ENCODE measurements at regions not wholly inside any gene's neighbourhood (a gene's known extent, or its start where the extent isn't known, plus 50 kb on each side); places are given as distances from the start of the nearest gene placed in this dataset.

GRCh38 chr2:105570757-105571156 lies 171.9 kb upstream of the FHL2 start:
- Mint-ChIP-seq H3K9me3 (no peaks in the 10 kb centered on the region), H3K4me3 (no peak overlapping the region), H3K36me3 (no peaks in the 10 kb centered on the region), H3K27ac (peak overlapping the region in 1 of 7 donors; percentile 52), H3K27me3 (peaks cover 13 to 15% of the 10 kb centered on the region in 2 donors), H3K4me1 (peaks cover 3 to 18% (median 7%) of the 10 kb centered on the region in 4 donors)
- Histone ChIP-seq H3K27me3 (ENCODE audit: insufficient read depth, low read length) (no peaks in the 10 kb centered on the region), H3K4me1 (ENCODE audit: insufficient read depth, low read length) (peaks cover 5% of the 10 kb centered on the region), H3K27ac (ENCODE audit: low read depth, low read length) (no peak overlapping the region), H3K9me3 (ENCODE audit: control insufficient read depth in 1 of 2, low read length in 2 of 2) (no peaks in the 10 kb centered on the region), H3K36me3 (ENCODE audit: insufficient read depth, low read length) (no peaks in the 10 kb centered on the region), H3K4me3 (ENCODE audit: low read length in 2 of 2) (no peak overlapping the region)
- intact Hi-C loops (cut with micrococcal nuclease): no loop called here
- ChIA-PET CTCF (ENCODE audit: partially characterized antibody) (no interaction called here), POLR2A (ENCODE audit: partially characterized antibody) (no interaction called here)
- DNase-seq: no peak

- Mint-ChIP-seq H3K27me3 (peaks cover 13 to 15% of the 10 kb centered on the region in 2 donors), H3K36me3 (no peaks in the 10 kb centered on the region), H3K9me3 (no peaks in the 10 kb centered on the region), H3K4me3 (no peak overlapping the region), H3K4me1 (peaks cover 2 to 13% (median 4%) of the 10 kb centered on the region in 4 donors), H3K27ac (peak overlapping the region in 2 of 7 donors; percentile 7 to 52)
- Histone ChIP-seq H3K9me3 (ENCODE audit: control insufficient read depth in 1 of 2, low read length in 2 of 2) (no peaks in the 10 kb centered on the region), H3K4me1 (ENCODE audit: insufficient read depth, low read length) (peaks cover 5% of the 10 kb centered on the region), H3K27ac (ENCODE audit: low read depth, low read length) (no peak overlapping the region), H3K4me3 (ENCODE audit: low read length in 2 of 2) (no peak overlapping the region), H3K27me3 (ENCODE audit: insufficient read depth, low read length) (no peaks in the 10 kb centered on the region), H3K36me3 (ENCODE audit: insufficient read depth, low read length) (no peaks in the 10 kb centered on the region)
- CTCF ChIA-PET (ENCODE audit: partially characterized antibody): no interaction called here
- intact Hi-C loops (cut with micrococcal nuclease): no loop called here
- POLR2A ChIA-PET (ENCODE audit: partially characterized antibody): no interaction called here
- DNase-seq: no peak
These were observed 171.5 kb upstream of the FHL2 start for GRCh38 chr2:105570326-105570725.

- CTCF ChIA-PET (ENCODE audit: partially characterized antibody): interaction anchor here (0.7 to 1.3 kb wide), 2 partner anchors 185 to 218 kb away, joined by 3 to 4 read pairs; no protein-coding TSS in a partner anchor
- H3K4me1 ChIP-seq (ENCODE audit: insufficient read depth, low read length): peaks cover 5% of the 10 kb centered on the region
- peaks cover 13 to 15% of the 10 kb centered on the region in 2 donors for H3K27me3 Mint-ChIP-seq
- H3K36me3 Mint-ChIP-seq: no peaks in the 10 kb centered on the region
- POLR2A ChIA-PET (ENCODE audit: partially characterized antibody): no interaction called here
- H3K9me3 Mint-ChIP-seq: peaks cover 0 to 4% (median 0%) of the 10 kb centered on the region in 8 donors
- no peak for DNase-seq
- H3K36me3 ChIP-seq (ENCODE audit: insufficient read depth, low read length): no peaks in the 10 kb centered on the region
- no peak overlapping the region for H3K27ac ChIP-seq (ENCODE audit: low read depth, low read length)
- intact Hi-C loops (cut with micrococcal nuclease): no loop called here
- peak overlapping the region in 1 of 7 donors; percentile 39 for H3K27ac Mint-ChIP-seq
- peaks cover 2 to 6% (median 3%) of the 10 kb centered on the region in 4 donors for H3K4me1 Mint-ChIP-seq
- H3K9me3 ChIP-seq (ENCODE audit: control insufficient read depth in 1 of 2, low read length in 2 of 2): no peaks in the 10 kb centered on the region
- no peaks in the 10 kb centered on the region for H3K27me3 ChIP-seq (ENCODE audit: insufficient read depth, low read length)
- no peak overlapping the region for H3K4me3 Mint-ChIP-seq
- H3K4me3 ChIP-seq (ENCODE audit: low read length in 2 of 2): no peak overlapping the region
These were observed 170.8 kb upstream of the FHL2 start for GRCh38 chr2:105569606-105570005.

- Mint-ChIP-seq H3K4me3 (peak overlapping the region in 5 of 8 donors; percentile 21 to 65 (median 47)), H3K27me3 (peaks cover 13 to 14% of the 10 kb centered on the region in 2 donors), H3K27ac (peak overlapping the region in 5 of 7 donors; percentile 15 to 75 (median 39)), H3K4me1 (peaks cover 0 to 3% (median 0%) of the 10 kb centered on the region in 4 donors), H3K9me3 (peaks cover 0 to 4% (median 0%) of the 10 kb centered on the region in 8 donors), H3K36me3 (no peaks in the 10 kb centered on the region)
- DNase-seq: peak in 1 of 5 donors; percentile 22
- Histone ChIP-seq H3K4me3 (ENCODE audit: low read length in 2 of 2) (no peak overlapping the region), H3K36me3 (ENCODE audit: insufficient read depth, low read length) (no peaks in the 10 kb centered on the region), H3K27me3 (ENCODE audit: insufficient read depth, low read length) (no peaks in the 10 kb centered on the region), H3K9me3 (ENCODE audit: control insufficient read depth in 1 of 2, low read length in 2 of 2) (no peaks in the 10 kb centered on the region), H3K27ac (ENCODE audit: low read depth, low read length) (no peak overlapping the region), H3K4me1 (ENCODE audit: insufficient read depth, low read length) (peaks cover 2% of the 10 kb centered on the region)
- intact Hi-C loops (cut with micrococcal nuclease): no loop called here
- POLR2A ChIA-PET (ENCODE audit: partially characterized antibody): no interaction called here
- CTCF ChIA-PET (ENCODE audit: partially characterized antibody): interaction anchor here (1.3 to 3.3 kb wide), 3 partner anchors 10 to 219 kb away, joined by 3 to 17 read pairs (median 5); no protein-coding TSS in a partner anchor
These were observed 169.2 kb upstream of the FHL2 start for GRCh38 chr2:105567996-105568494.

GRCh38 chr2:105563000-105563719 lies 164.3 kb upstream of the FHL2 start:
- H3K27me3 Mint-ChIP-seq: peaks cover 8 to 12% of the 10 kb centered on the region in 2 donors
- no peaks in the 10 kb centered on the region for H3K27me3 ChIP-seq (ENCODE audit: insufficient read depth, low read length)
- no peak overlapping the region for H3K27ac ChIP-seq (ENCODE audit: low read depth, low read length)
- H3K36me3 Mint-ChIP-seq: no peaks in the 10 kb centered on the region
- CTCF ChIA-PET (ENCODE audit: partially characterized antibody): interaction anchor here (1.7 to 2.2 kb wide), 3 partner anchors 12 to 17 kb away, joined by 5 to 7 read pairs (median 6); no protein-coding TSS in a partner anchor
- no peaks in the 10 kb centered on the region for H3K36me3 ChIP-seq (ENCODE audit: insufficient read depth, low read length)
- no peaks in the 10 kb centered on the region for H3K9me3 ChIP-seq (ENCODE audit: control insufficient read depth in 1 of 2, low read length in 2 of 2)
- peaks cover 0 to 3% (median under 1%) of the 10 kb centered on the region in 4 donors for H3K4me1 Mint-ChIP-seq
- DNase-seq: no peak
- intact Hi-C loops (cut with micrococcal nuclease): no loop called here
- no peak overlapping the region for H3K27ac Mint-ChIP-seq
- H3K9me3 Mint-ChIP-seq: peaks cover 0 to 4% (median 0%) of the 10 kb centered on the region in 8 donors
- no peak overlapping the region for H3K4me3 Mint-ChIP-seq
- no peak overlapping the region for H3K4me3 ChIP-seq (ENCODE audit: low read length in 2 of 2)
- H3K4me1 ChIP-seq (ENCODE audit: insufficient read depth, low read length): no peaks in the 10 kb centered on the region
- POLR2A ChIA-PET (ENCODE audit: partially characterized antibody): no interaction called here

- Mint-ChIP-seq H3K9me3 (peaks cover 0 to 4% (median 0%) of the 10 kb centered on the region in 8 donors), H3K4me3 (no peak overlapping the region), H3K4me1 (peaks cover 0 to 1% (median 0%) of the 10 kb centered on the region in 4 donors), H3K36me3 (no peaks in the 10 kb centered on the region), H3K27me3 (peaks cover 13 to 15% of the 10 kb centered on the region in 2 donors), H3K27ac (no peak overlapping the region)
- peaks cover 3% of the 10 kb centered on the region for H3K27me3 ChIP-seq (ENCODE audit: insufficient read depth, low read length)
- ChIA-PET CTCF (ENCODE audit: partially characterized antibody) (interaction anchor here (1.2 to 1.7 kb wide), 3 partner anchors 16 to 82 kb away, joined by 3 to 6 read pairs (median 3); no protein-coding TSS in a partner anchor), POLR2A (ENCODE audit: partially characterized antibody) (no interaction called here)
- no peak overlapping the region for H3K4me3 ChIP-seq (ENCODE audit: low read length in 2 of 2)
- H3K9me3 ChIP-seq (ENCODE audit: control insufficient read depth in 1 of 2, low read length in 2 of 2): no peaks in the 10 kb centered on the region
- H3K27ac ChIP-seq (ENCODE audit: low read depth, low read length): no peak overlapping the region
- no peaks in the 10 kb centered on the region for H3K36me3 ChIP-seq (ENCODE audit: insufficient read depth, low read length)
- DNase-seq: no peak
- H3K4me1 ChIP-seq (ENCODE audit: insufficient read depth, low read length): no peaks in the 10 kb centered on the region
- intact Hi-C loops (cut with micrococcal nuclease): no loop called here
These were observed 162.6 kb upstream of the FHL2 start for GRCh38 chr2:105561401-105561800.

GRCh38 chr2:105560157-105560556 lies 161.3 kb upstream of the FHL2 start:
- H3K4me1 ChIP-seq (ENCODE audit: insufficient read depth, low read length): no peaks in the 10 kb centered on the region
- POLR2A ChIA-PET (ENCODE audit: partially characterized antibody): no interaction called here
- no peaks in the 10 kb centered on the region for H3K36me3 ChIP-seq (ENCODE audit: insufficient read depth, low read length)
- H3K27ac ChIP-seq (ENCODE audit: low read depth, low read length): no peak overlapping the region
- DNase-seq: no peak
- intact Hi-C loops (cut with micrococcal nuclease): no loop called here
- no peaks in the 10 kb centered on the region for H3K36me3 Mint-ChIP-seq
- no peak overlapping the region for H3K4me3 ChIP-seq (ENCODE audit: low read length in 2 of 2)
- peaks cover 0 to 4% (median 0%) of the 10 kb centered on the region in 8 donors for H3K9me3 Mint-ChIP-seq
- peaks cover 4% of the 10 kb centered on the region for H3K27me3 ChIP-seq (ENCODE audit: insufficient read depth, low read length)
- no peak overlapping the region for H3K4me3 Mint-ChIP-seq
- peaks cover 0 to 1% (median 0%) of the 10 kb centered on the region in 4 donors for H3K4me1 Mint-ChIP-seq
- no peak overlapping the region for H3K27ac Mint-ChIP-seq
- peaks cover 13 to 15% of the 10 kb centered on the region in 2 donors for H3K27me3 Mint-ChIP-seq
- CTCF ChIA-PET (ENCODE audit: partially characterized antibody): interaction anchor here (1.5 kb wide), 1 partner anchor 83 kb away, joined by 3 read pairs; no protein-coding TSS in a partner anchor
- H3K9me3 ChIP-seq (ENCODE audit: control insufficient read depth in 1 of 2, low read length in 2 of 2): no peaks in the 10 kb centered on the region

All from CD4-positive, alpha-beta memory T cell (primary cell).